HG02973 (cell line): ENCODE measurements at regions not wholly inside any gene's neighbourhood (a gene's known extent, or its start where the extent isn't known, plus 50 kb on each side); places are given as distances from the start of the nearest gene placed in this dataset.
A peak's percentile ranks its signal among the peaks of the same experiment; 100 is the strongest.

Experiments used
- ATAC-seq: cut with Tn5 transposase; IDR thresholded peaks from one replicate; pipeline ENCODE4 v1.9.1; 2021; ENCODE audit warnings: moderate library complexity; ENCODE audit not compliant: unreplicated experiment

GRCh38 chr7:118013252-118014010, 140.2 kb upstream of the CTTNBP2 start:
- ATAC-seq, result no peak

- ATAC-seq, result no peak
These were observed 149.3 kb upstream of the CTTNBP2 start for GRCh38 chr7:118022546-118022945.

GRCh38 chr7:118026791-118027190, 153.6 kb upstream of the CTTNBP2 start:
- ATAC-seq, result no peak

GRCh38 chr7:118028226-118028625, 155.0 kb upstream of the CTTNBP2 start:
- no peak for ATAC-seq

GRCh38 chr7:118029826-118030422, 154.0 kb upstream of the LSM8 start:
- ATAC-seq, result no peak

GRCh38 chr7:118033273-118033672, 150.7 kb upstream of the LSM8 start:
- no peak for ATAC-seq

GRCh38 chr7:118039963-118040489, 143.9 kb upstream of the LSM8 start:
- ATAC-seq, result no peak

- ATAC-seq, result peak; percentile 72
These were observed 143.4 kb upstream of the LSM8 start for GRCh38 chr7:118040562-118040961.

- no peak for ATAC-seq
These were observed 142.6 kb upstream of the LSM8 start for GRCh38 chr7:118041251-118041878.

GRCh38 chr7:118045629-118046028, 138.3 kb upstream of the LSM8 start:
- no peak for ATAC-seq

- no peak for ATAC-seq
These were observed 137.9 kb upstream of the LSM8 start for GRCh38 chr7:118046086-118046485.

- no peak for ATAC-seq
These were observed 137.2 kb upstream of the LSM8 start for GRCh38 chr7:118046801-118047200.

GRCh38 chr7:118052336-118052735, 131.6 kb upstream of the LSM8 start:
- ATAC-seq, result no peak

GRCh38 chr7:118053353-118053752, 130.6 kb upstream of the LSM8 start:
- no peak for ATAC-seq

- no peak for ATAC-seq
These were observed 129.4 kb upstream of the LSM8 start for GRCh38 chr7:118054529-118054928.

- ATAC-seq, result no peak
These were observed 128.3 kb upstream of the LSM8 start for GRCh38 chr7:118055647-118056046.

- no peak for ATAC-seq
These were observed 126.6 kb upstream of the LSM8 start for GRCh38 chr7:118057404-118057803.

GRCh38 chr7:118059209-118059608, 124.8 kb upstream of the LSM8 start:
- ATAC-seq, result no peak

GRCh38 chr7:118060692-118061091, 123.3 kb upstream of the LSM8 start:
- no peak for ATAC-seq

GRCh38 chr7:118061386-118061785, 122.6 kb upstream of the LSM8 start:
- no peak for ATAC-seq

- no peak for ATAC-seq
These were observed 110.9 kb upstream of the LSM8 start for GRCh38 chr7:118072893-118073674.
